NCI-H82 treated with DMSO at 0.1 percent for 48 hours (cell line): ENCODE measurements at regions not wholly inside any gene's neighbourhood (a gene's known extent, or its start where the extent isn't known, plus 50 kb on each side); places are given as distances from the start of the nearest gene placed in this dataset.

ENCODE experiments used
- DNase-seq: peaks from one replicate; lab custom pipeline; 2025; ENCODE audit not compliant: unreplicated experiment; lab: John Stamatoyannopoulos, UW

DNA sequence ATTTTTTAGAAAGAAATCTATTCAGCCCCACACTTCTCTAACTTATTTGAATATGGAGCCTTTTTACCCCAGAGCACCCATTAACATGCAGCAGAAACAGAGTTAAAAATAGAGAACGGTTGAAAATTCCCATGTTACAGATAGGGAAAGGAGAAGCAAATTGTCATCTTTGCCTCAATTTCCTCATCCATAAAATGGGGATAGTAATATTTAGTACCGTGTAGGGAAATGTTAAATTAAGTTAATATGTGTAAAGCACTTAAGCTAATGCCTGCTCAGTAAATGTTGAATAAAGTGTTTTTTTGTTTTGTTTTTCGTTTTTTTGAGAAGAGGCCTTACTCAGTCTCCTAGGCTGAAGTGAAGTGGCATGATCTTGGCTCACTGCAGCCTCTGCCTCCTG lies 50.3 kb downstream of the NAV1 start:
- no peak for DNase-seq

DNA sequence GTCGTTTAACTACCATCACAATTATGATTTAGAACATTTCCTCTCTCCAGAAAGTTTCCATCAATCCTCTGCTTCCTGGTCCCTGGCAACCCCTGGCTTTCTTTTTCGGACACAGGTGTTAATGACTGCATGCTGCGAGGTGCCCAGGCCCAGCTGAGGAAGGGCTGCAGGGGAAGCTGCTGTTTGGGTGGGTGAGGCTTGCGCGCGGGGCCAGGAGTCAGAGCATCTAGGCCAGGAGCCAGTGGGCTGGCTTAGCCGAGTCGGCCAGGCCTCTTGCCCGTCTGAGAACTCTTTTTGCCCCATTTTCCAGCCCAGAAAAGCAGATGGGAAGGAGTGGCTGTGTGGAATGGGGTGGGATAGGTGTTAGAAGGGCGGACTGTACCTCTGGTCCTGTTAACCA lies 51.5 kb downstream of the NAV1 start:
- no peak for DNase-seq

DNA sequence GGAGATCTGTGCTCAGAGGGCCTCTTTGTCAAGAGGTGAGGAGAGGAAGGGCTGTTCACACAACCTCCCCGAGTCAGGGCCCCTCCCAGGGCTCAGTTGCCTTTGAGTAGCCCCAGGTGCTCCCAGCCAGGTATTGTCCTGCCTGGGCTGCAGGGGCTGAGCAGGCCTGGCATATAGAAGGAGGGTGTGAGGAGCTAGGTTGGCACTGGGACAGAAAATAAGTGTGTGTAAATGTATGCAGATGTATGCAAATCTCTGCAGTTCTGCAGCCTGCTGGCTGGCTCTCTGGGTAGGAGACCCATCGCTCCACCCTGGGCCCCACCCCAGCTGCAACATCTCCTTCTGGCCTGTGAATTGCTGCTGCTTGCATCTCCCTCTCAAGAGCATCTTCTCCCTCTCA lies 52.4 kb downstream of the NAV1 start:
- DNase-seq: no peak

DNA sequence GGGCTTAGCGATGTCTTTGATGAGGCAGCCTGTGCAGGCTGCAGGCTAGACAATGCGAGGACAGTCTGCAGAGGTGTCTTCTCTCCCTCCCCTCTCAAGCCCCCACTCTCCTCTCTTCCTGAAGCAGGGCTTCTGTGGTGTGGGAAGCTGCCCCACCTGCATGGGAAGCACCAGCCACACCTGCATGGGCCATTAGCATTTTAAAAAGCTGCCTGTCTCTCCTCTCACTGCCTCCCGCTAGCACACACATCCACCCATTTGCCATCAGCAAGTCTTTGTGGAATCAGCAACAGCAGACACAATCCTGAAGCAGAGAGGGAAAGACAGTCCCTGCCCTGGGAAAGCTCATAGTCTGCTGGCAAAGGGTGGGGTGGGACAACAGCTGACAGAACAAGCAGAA lies 53.1 kb downstream of the NAV1 start:
- no peak for DNase-seq

DNA sequence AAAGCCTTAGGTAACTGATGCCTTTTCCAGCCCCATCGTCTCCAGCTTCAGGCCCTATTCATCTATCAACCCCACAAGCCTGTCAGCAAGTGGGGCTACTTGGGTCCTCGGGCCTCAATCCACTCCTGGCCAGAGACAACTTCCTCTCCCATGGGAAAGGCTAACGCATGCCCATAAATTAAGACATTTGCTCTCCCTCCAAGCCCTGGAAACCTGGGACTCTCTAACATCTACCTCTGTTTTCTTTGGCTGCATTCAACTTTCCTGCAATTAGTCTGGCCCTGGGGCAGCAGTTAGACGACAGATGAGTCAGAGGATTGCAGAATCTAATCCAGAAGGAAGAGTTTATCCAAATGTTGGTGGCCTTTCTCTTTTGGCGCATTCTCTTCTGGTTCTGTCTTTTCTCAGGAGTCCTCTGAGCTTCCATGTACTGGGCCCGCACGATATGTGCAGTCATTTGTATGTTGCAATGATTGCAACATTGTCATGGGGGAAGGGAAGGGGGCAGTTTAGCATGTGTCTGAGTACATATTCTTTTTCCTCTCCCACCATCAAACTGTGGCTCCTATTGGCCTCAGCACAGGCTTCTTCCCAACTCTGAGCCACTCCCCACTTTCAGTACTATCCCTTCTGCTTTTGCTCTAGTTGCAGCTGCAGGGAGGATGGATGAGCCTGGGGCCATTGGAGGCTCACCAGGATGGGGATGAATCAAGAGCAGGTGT lies 54.4 kb downstream of the NAV1 start:
- no peak for DNase-seq

DNA sequence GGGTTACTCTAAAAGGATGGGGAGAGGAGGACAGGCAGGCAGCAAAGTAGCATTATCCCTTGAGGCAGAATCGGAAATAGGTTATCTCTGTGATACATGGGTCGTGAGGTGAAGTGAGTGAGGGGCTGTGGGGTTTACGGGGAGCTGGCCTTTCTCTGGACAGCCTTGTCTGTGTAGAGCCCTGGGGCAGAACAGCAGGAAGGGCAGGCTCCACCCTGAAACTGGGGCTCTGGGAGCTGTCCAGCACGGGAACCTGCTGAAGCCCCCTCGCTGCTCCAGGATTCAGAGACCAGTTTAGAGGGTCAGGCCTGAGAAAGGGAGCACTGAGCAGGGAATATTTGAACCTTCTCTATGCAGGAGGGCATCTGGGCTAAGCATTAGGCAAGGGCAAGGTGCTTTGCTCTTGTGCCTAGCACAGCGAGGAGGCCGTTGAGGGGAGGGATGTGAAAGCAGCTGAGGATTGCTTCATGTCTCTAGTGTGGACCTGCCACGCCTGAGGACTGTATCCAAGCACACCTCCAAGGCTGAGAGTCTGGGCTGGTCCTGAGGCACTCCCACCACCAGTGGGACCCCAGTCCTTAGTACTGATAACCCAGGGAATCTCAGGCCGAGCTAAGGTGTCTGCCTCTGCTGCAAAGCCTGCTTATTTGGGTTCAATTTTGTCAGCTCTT lies 55.8 kb downstream of the NAV1 start:
- DNase-seq: no peak

DNA sequence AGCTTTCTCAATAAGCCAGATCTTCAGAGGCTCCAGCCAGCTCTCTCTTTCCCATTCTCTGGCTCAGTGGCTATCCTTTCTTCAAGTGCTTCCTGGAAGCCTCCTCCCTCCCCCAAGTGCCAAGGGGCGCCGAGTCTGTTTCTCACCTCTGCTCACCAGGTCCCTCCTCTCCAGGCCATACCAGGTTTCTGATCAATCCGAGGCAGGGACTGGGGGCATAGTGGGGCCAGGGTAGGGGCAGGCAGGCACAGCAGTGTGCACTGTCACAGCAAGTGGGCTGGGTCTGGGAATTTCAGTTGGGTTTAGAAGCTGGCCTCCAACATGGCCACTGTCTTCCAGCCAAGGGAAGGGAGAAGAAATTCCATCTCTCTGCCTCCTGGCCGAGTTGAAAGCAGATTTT lies 56.5 kb downstream of the NAV1 start:
- DNase-seq: no peak

DNA sequence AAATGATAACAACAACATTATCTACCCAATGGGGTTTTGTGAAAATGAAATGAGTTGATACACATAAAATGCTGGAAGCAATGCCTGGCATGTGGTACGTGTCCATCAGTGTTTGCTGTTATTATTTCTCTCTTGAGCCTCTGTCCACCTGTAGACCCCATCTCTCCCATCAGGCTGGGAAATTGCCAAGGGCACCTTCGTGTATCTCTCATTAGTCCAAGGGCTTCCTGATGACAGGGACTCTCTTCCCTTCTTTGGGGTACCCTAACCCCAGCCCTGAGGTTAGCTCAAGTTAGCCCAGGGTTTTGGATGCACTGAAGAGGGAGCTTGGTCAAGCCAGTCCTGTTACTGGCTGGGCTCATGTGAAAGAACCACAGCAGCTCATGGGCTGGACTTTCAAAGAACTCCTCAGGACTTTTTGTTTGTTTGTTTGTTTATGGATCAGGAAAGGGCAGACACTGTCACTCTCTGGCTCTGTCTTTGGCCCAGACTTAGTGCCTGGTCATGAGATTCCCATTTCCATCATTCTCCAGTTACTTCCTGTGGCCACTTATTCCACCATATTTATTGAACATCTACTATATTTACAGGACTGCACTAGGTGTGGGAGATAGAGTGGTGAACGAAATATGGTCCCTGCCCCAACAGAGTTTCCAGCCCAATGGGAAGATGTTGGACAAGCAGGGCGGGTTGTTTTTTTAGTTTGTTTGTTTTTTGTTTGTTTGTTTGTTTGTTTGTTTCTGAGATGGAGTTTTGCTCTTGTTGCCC lies 57.4 kb downstream of the NAV1 start:
- DNase-seq: no peak

DNA sequence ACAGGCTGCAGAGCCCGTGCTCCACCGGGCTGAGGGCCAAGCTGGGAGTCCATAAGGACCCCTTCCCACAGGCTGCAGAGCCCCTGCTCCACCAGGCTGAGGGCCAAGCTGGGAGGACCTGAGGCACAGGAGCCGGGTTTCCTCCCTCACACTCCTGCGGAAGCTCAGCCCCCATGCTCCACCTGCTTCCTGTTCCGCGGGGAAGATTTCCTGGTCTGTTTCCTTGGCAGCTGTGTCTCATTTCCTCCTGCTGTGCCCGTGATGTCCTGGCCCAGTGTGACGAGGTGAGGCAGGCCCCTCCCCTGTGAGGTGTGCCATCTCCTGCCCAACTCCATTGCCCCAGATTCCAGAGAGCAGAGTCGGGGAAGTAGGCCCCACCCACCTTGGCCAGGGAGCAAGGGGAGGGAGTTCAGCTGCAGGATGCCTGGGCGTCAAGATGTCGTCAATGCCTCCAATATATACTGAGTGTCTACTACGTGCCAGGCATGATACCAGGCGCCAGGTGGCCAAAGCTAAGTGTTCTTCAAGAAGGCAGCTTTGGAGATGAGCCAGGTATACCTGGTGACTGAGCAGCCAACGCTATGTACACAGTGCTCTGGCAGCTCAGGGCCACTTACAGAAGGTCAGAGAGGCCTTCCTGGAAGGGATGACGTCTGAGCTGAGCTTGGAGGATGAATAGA lies 58.8 kb downstream of the NAV1 start:
- DNase-seq: no peak

DNA sequence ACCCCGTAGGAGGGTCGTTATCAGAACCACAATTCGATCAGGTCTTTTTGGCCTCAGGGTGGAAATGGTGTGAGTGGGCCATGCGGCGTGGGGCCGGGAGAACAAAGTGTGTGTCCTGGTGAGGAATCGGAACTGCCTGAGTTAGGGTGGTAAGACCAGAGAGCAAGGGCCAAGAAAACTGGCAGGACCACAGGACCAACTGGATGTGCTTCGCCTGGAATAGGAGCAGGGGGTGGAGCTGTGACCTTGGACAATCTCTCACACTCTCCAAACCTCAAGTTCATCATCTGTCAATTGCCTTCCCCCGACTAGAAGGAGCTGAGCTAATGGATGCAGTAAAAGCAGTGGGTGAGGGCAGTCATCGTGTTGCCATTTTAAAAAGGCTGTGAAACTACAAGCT lies 59.5 kb downstream of the NAV1 start:
- DNase-seq: no peak

DNA sequence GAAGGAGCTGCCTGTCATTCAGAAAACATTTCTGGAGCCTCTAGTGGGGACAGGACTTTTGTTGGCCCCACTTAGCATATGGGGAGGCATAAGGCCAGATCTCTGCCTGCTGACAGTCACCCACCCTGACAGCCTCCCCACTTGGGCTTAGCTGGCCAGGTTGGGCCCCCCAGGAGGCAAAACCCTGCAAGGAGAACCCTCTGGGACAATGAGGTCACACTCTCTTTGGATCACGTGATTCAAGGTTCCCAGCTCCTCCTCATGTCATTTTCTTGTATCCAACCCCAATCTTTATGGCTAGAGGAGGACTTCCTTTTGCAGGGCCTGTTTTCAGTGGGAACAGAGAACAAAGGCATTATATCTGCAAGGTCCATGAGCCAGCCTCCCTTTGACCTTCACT lies 60.0 kb downstream of the NAV1 start:
- DNase-seq: no peak

DNA sequence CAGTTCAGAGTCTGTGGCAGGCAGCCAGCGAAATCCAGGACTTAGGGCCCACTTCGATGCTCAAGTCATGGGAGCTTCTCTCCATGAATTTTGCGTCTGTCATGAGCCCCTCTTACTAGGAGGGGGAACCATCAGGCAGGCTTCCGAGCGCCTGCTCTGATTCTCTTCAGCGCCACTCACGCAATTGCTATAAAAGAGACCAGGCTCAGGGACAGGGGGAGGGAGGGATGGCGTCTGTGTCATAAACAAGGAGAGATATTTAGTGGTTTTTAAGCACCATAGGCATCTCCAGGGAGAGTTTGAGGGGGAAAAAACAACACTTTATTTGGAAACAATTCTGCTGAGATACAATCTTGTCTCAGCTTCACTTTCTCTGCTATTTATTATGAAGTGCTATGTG lies 60.6 kb downstream of the NAV1 start:
- no peak for DNase-seq

DNA sequence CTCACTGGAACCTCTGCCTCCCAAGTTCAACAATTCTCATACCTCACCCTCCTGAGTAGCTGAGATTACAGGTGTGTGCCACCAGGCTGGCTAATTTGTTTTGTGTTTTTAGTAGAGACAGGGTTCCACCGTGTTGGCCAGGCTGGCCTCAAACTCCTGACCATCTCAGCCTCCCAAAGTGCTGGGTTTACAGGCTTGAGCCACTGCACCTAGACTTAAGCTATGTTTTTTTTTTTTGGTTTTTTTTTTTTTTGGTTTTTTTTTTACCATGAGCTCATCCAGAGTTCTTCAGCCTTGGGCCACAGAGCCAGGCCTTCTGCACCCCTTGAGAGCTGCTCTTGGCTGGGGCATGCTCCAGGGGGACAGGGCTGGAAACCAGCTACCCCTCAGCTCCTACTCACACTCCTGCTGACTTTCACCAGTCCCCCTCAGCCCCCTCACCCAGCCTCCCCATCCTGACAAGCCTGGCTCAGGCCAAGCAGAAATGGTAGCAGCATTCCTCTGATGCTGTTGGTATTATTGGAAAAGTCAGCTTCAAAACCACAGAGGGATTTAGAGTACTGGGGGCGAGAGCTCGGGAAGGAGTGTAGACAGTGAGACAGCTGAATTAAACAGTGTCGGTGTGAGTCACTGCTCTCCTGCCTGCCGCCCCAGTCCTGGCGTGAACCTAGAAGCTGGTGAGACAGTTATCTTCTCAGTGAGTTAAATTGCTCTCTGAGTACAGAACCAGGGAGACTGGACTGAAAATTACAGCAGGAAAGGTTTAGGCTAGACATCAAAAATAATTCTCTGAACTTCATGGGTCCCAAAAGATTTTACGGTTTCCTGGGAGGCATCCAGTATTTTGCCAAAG lies 63.7 kb downstream of the NAV1 start:
- DNase-seq: no peak

DNA sequence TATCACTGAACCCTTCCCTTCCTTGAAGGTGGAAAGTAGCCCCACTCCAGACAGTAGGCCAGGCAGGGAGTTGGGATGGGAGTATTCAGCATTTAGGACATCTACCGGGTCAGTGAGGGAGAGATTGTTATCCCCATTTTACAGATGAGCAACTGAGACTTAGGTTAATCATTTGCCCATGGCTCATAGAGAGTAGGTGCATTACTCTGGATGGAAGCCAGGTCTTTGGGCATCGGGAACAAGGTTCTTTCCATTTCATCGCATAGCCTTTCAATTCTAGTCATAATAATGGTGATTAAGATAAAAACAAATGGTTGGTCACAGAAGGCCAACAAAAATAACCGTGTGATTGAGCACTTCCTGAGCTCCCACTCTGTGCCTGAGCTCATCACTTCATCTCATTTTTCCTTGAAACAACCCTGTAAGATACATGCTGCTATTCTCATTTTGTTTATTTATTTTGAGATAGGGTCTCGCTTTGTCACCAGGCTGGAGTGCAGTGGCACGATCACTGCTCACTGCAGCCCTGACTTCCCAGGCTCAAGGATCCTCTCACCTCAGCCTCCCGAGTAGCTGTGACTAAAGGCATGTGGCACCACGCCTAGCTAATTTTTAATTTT lies 64.8 kb downstream of the NAV1 start:
- no peak for DNase-seq

DNA sequence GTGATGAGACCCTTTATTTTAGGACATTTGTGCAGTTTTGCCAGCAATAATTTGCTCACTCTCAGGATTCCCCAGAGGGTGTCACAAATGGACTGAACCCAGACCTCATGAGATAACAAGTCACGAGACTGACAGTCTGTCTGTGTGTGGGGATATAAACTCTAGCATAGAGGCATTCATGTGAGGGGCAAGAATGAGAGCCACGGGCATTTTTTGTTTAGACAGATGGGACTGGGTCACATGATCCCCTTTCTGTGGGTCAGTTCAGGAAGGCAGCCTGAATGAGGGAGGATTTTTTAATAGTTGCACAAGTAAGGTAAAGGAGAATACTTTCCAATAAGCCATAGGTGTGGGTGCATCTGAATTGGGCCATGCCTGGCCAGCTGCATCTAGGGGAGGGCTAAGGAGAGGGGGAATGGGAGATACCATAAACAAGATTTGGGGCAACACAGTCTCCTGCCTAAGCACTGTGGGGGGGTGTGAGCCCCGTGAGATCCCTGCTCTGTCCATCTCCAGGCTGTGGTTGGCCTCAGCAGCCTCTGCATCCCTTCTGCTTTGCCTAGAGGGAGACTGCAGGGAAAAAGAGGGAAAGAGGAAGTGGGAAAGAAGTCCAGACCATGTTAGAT lies 66.6 kb downstream of the NAV1 start:
- DNase-seq: no peak

DNA sequence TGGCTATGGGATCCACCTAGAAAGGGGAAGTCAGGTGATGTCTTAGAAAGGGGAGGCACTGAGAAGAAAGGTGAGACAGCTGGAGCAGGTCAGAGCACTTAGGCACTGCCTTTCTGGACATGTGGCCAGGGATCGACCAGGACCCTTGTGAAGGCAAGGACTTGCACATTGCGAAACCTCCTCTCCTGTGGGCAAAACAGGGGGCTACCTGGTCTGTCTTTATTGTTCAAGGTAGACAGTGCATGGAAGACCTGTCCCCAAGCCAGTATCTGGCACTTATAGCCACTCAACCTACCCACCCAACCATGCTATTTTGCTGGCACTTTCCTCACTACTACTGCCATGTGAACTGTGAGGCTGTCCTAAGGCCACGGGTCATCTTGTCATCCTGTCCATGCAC lies 67.2 kb downstream of the NAV1 start:
- no peak for DNase-seq

DNA sequence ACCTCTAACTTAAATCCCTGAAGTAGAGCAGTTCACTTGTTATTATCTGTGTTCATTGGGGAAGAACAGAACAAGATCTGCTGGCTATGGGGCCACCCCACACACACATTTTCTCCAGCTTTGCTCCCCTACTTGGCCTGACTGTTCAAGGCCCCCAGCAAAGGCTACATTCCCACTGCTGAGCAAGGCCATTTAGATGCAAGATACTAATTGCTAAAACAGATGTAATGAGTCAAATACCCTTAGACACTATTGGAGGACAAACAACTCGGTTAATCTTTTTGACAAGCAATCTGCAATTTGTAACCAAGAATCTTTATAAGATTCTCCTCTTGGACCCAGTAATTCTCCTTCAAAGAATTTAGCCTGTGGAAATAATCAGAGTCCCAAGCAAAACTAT lies 67.7 kb downstream of the NAV1 start:
- DNase-seq: no peak

DNA sequence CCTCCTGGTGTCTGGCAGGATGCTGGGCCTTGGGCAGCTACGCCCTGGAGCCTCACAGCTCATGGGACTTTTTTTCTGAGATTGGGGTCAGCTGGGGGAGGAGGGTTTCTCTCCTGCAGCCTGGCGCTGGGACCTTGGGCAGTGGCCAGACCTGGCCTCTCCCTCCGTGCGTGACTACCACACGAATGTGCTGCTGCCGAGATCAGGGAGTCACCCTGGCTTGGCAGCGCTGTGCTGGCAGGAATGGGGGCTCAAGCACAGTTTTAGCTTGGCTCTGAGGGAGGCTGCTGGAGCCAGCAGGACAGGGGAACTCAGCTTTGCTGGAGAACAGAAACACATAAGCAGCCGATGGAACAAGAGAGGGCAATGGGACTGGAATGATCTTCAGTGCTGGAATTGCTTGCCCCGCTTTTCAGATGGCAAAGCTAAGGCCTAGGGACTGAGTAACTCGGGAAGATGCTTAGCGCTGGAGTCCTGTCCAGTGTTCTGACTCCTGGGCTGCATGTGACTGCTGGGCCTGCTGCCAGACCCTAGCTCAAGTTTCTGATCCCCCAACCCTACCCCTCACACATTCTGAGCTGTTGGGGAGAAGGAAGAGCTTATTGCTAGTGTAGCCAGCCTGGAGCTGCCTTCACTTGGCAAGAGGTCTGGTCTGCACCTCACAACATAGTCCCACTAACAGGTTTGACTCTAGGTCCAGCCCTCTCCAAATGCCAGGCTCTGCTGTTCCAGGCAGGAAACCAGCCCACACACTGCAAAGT lies 69.9 kb downstream of the NAV1 start:
- DNase-seq: no peak

DNA sequence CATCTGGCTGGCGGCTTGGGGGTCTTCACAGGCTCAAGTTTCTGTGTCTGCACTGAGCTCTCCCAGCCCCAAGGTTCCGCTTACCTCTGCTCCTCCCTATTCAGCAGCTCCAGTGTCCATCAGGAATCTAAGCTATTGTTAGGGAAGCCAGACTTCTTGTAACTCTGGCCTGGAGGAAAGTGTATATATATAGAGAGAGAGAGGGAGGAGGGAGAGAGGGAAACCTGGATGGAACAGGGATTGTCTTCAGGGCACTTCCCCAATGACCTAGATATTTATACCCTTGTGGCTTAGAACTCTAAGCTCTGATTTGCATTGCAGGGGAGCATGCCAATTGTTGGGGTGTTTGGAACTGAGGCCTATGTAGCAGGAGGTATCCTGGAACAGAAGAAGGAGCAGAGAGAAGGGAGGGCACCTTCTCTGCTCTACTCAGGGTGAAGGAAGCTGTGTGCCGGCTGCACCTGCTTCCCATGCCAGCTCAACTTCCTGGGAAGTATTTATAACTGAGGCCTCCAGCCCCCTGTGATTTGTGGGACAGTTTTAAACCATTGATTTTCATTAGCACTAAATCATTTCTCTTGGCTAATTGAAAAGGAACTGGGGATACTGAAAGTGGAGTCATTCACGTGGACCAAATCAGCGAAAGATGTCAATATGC lies 70.9 kb downstream of the NAV1 start:
- no peak for DNase-seq
